ENCODE measurements at regions not wholly inside any gene's neighbourhood (a gene's known extent, or its start where the extent isn't known, plus 50 kb on each side); places are given as distances from the start of the nearest gene placed in this dataset.

DNA sequence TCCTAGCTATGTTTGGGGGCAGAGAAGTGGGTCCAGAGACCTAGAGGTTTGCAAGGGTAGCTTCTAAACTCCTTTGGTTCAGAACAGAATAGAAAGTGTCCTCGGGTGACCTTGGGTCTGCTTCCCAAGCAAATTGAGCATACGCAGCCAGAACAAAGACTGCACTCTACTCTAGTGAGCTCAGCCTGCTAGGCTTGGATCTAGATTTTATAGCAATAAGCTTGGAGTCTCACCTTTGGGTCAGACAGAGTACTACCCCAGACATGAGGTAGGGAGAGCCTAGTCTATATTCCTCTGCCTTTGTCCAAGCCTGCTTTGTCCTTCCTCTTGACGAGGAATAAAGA lies 52.6 kb upstream of the ELF5 start:
- TF ChIP-seq FOXA1 (IDR thresholded peaks at IDR 0.05): no peak
- no peak for TF ChIP-seq TARDBP (IDR thresholded peaks at IDR 0.05)
- TF ChIP-seq ZNF384 (IDR thresholded peaks at IDR 0.05): no peak
- TF ChIP-seq CTBP1 (IDR thresholded peaks at IDR 0.05; ENCODE audit: borderline replicate concordance): no peak
- TF ChIP-seq FOXM1 (IDR thresholded peaks at IDR 0.05; ENCODE audit: borderline replicate concordance): no peak
- TF ChIP-seq BHLHE40 (IDR thresholded peaks at IDR 0.05; ENCODE audit: borderline replicate concordance): no peak
- TF ChIP-seq ELF4 (IDR thresholded peaks at IDR 0.05): no peak
